ENCODE measurements at regions not wholly inside any gene's neighbourhood (a gene's known extent, or its start where the extent isn't known, plus 50 kb on each side); places are given as distances from the start of the nearest gene placed in this dataset.

GRCh38 chr18:70459731-70460130 is 170.9 kb downstream of the SOCS6 start:
- Histone ChIP-seq H3K4me3 (no peak overlapping the region), H3K27me3 (ENCODE audit: low read depth) (peaks cover 5% of the 10 kb centered on the region), H3K9me3 (no peaks in the 10 kb centered on the region), H3K4me1 (peaks cover 7% of the 10 kb centered on the region), H3K27ac (no peak overlapping the region), H3K36me3 (no peaks in the 10 kb centered on the region)
- DNase-seq (no peak), ATAC-seq (no peak)
- TF ChIP-seq CTCF (IDR thresholded peaks at IDR 0.05) = no peak
- intact Hi-C loops (cut with DNase I) = no loop called here

DNA sequence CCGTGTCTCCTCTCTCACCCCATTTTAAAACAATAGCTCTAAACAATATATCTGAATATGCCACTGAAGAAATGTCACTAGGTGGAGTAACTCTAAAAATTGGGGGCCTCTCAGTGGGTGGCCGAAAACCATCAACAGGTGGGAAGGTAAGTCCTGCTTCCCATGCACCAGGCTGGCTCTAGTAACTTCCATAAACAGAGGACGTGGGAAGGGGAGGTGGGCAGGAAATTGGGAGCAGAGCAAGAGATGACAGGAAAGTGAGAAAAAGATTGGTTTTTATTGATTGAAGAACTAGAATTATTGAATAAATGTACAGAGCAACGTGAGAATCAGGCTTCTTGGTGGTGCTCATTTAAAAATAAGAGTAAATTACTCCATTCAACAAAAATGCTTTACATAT is 170.4 kb downstream of the SOCS6 start:
- H3K4me3 ChIP-seq = no peak overlapping the region
- no peak for ATAC-seq
- DNase-seq = no peak
- H3K9me3 ChIP-seq = no peaks in the 10 kb centered on the region
- peaks cover 2% of the 10 kb centered on the region for H3K4me1 ChIP-seq
- H3K36me3 ChIP-seq = no peaks in the 10 kb centered on the region
- H3K27me3 ChIP-seq (ENCODE audit: low read depth) = peaks cover 5% of the 10 kb centered on the region
- intact Hi-C loops (cut with DNase I) = no loop called here
- no peak for TF ChIP-seq CTCF (IDR thresholded peaks at IDR 0.05)
- H3K27ac ChIP-seq = no peak overlapping the region

- no peak for ATAC-seq
- no peaks in the 10 kb centered on the region for H3K9me3 ChIP-seq
- no peak for DNase-seq
- no peak overlapping the region for H3K27ac ChIP-seq
- no peaks in the 10 kb centered on the region for H3K36me3 ChIP-seq
- H3K27me3 ChIP-seq (ENCODE audit: low read depth) = peaks cover 5% of the 10 kb centered on the region
- no peak for TF ChIP-seq CTCF (IDR thresholded peaks at IDR 0.05)
- no peak overlapping the region for H3K4me3 ChIP-seq
- intact Hi-C loops (cut with DNase I) = no loop called here
- H3K4me1 ChIP-seq = no peaks in the 10 kb centered on the region
Observed at GRCh38 chr18:70457788-70458187, 168.9 kb downstream of the SOCS6 start.

- ATAC-seq (no peak), DNase-seq (no peak)
- H3K4me1 ChIP-seq = no peaks in the 10 kb centered on the region
- H3K4me3 ChIP-seq = no peak overlapping the region
- intact Hi-C loops (cut with DNase I) = no loop called here
- H3K27me3 ChIP-seq (ENCODE audit: low read depth) = peaks cover 11% of the 10 kb centered on the region
- H3K27ac ChIP-seq = no peak overlapping the region
- TF ChIP-seq CTCF (IDR thresholded peaks at IDR 0.05) = no peak
- no peaks in the 10 kb centered on the region for H3K9me3 ChIP-seq
- no peaks in the 10 kb centered on the region for H3K36me3 ChIP-seq
Observed at GRCh38 chr18:70457223-70457622, 168.4 kb downstream of the SOCS6 start.

- no peak for ATAC-seq
- Histone ChIP-seq H3K4me3 (no peak overlapping the region), H3K27me3 (ENCODE audit: low read depth) (peaks cover 13% of the 10 kb centered on the region), H3K9me3 (no peaks in the 10 kb centered on the region), H3K36me3 (no peaks in the 10 kb centered on the region), H3K4me1 (no peaks in the 10 kb centered on the region), H3K27ac (no peak overlapping the region)
- intact Hi-C loops (cut with DNase I) = no loop called here
- no peak for TF ChIP-seq CTCF (IDR thresholded peaks at IDR 0.05)
- no peak for DNase-seq
Observed at GRCh38 chr18:70456376-70456775, 167.5 kb downstream of the SOCS6 start.

DNA sequence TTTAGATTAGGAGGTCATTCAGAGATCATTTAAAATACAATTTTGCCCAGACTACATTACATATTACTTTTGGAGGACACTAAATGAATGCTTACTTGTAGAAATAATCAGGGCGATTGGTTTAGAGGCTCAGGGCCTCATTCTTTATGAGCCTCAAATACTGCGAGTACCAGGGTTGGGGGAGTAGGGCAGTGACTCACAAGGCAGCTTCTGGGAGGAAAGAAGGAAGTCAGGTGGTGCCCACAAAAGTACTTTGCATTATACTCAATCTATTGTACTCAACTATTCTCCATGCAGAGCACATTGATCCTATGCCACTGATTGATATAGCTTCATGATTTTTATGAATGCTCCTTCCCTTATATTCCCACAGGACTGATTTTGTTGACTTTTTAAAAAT is 166.9 kb downstream of the SOCS6 start:
- no peaks in the 10 kb centered on the region for H3K4me1 ChIP-seq
- H3K36me3 ChIP-seq = no peaks in the 10 kb centered on the region
- intact Hi-C loops (cut with DNase I) = no loop called here
- no peak overlapping the region for H3K27ac ChIP-seq
- H3K9me3 ChIP-seq = no peaks in the 10 kb centered on the region
- no peak for DNase-seq
- no peak for TF ChIP-seq CTCF (IDR thresholded peaks at IDR 0.05)
- no peak for ATAC-seq
- peaks cover 13% of the 10 kb centered on the region for H3K27me3 ChIP-seq (ENCODE audit: low read depth)
- H3K4me3 ChIP-seq = no peak overlapping the region

All from lower lobe of right lung (tissue), 2 donors.